ENCODE measurements at regions not wholly inside any gene's neighbourhood (a gene's known extent, or its start where the extent isn't known, plus 50 kb on each side); places are given as distances from the start of the nearest gene placed in this dataset.

DNA sequence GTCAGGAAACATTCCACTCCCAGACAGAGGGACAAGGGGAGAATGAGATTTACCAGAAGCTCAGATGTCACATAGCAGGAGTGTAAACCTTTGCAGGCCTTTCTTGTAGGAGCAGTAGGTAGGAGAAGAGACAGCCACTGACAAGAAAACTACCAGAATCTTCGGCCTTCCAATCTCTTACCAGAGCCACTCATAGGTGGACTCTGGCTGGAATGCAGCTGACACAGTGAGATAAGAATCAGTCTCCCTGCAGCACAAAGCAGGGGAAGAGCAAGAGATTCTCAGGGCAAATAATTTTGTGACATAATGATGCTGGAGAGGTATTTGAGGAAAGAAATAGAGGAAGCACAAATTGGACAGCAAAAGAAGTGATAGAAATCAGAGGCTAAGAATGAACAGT is 1534.5 kb downstream of the DPP10 start:
- TF ChIP-seq, protein P1, sequence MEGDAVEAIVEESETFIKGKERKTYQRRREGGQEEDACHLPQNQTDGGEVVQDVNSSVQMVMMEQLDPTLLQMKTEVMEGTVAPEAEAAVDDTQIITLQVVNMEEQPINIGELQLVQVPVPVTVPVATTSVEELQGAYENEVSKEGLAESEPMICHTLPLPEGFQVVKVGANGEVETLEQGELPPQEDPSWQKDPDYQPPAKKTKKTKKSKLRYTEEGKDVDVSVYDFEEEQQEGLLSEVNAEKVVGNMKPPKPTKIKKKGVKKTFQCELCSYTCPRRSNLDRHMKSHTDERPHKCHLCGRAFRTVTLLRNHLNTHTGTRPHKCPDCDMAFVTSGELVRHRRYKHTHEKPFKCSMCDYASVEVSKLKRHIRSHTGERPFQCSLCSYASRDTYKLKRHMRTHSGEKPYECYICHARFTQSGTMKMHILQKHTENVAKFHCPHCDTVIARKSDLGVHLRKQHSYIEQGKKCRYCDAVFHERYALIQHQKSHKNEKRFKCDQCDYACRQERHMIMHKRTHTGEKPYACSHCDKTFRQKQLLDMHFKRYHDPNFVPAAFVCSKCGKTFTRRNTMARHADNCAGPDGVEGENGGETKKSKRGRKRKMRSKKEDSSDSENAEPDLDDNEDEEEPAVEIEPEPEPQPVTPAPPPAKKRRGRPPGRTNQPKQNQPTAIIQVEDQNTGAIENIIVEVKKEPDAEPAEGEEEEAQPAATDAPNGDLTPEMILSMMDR (IDR thresholded peaks at IDR 0.05), result no peak
- TF ChIP-seq POLR2A (IDR thresholded peaks at IDR 0.05), result no peak
